HG03520 (cell line): ENCODE measurements at regions not wholly inside any gene's neighbourhood (a gene's known extent, or its start where the extent isn't known, plus 50 kb on each side); places are given as distances from the start of the nearest gene placed in this dataset.

Experiments used
- ATAC-seq: cut with Tn5 transposase; IDR thresholded peaks from one replicate; pipeline ENCODE4 v1.9.1; 2021; ENCODE audit warnings: mild to moderate bottlenecking, moderate library complexity; ENCODE audit not compliant: unreplicated experiment

GRCh38 chr6:2469428-2469827, 224.0 kb upstream of the GMDS start:
- no peak for ATAC-seq

GRCh38 chr6:2468601-2468955, 223.2 kb upstream of the GMDS start:
- ATAC-seq = no peak

- no peak for ATAC-seq
Measured at GRCh38 chr6:2467929-2468600, 222.7 kb upstream of the GMDS start.

GRCh38 chr6:2465336-2465735, 219.9 kb upstream of the GMDS start:
- no peak for ATAC-seq

- ATAC-seq = no peak
Measured at GRCh38 chr6:2464641-2465040, 219.2 kb upstream of the GMDS start.

- no peak for ATAC-seq
Measured at GRCh38 chr6:2462831-2463230, 217.4 kb upstream of the GMDS start.

- ATAC-seq = no peak
Measured at GRCh38 chr6:2460216-2460745, 214.9 kb upstream of the GMDS start.

- ATAC-seq = no peak
Measured at GRCh38 chr6:2454180-2454579, 208.8 kb upstream of the GMDS start.

GRCh38 chr6:2450546-2450945, 205.1 kb upstream of the GMDS start:
- ATAC-seq = no peak

- no peak for ATAC-seq
Measured at GRCh38 chr6:2449572-2449940, 204.2 kb upstream of the GMDS start.

GRCh38 chr6:2448826-2449571, 203.6 kb upstream of the GMDS start:
- no peak for ATAC-seq

- ATAC-seq = no peak
Measured at GRCh38 chr6:2447931-2448330, 202.5 kb upstream of the GMDS start.

- no peak for ATAC-seq
Measured at GRCh38 chr6:2447318-2447920, 202.0 kb upstream of the GMDS start.

- no peak for ATAC-seq
Measured at GRCh38 chr6:2441601-2442475, 196.4 kb upstream of the GMDS start.

GRCh38 chr6:2440516-2440915, 195.1 kb upstream of the GMDS start:
- ATAC-seq = no peak

GRCh38 chr6:2439632-2440031, 194.2 kb upstream of the GMDS start:
- ATAC-seq = no peak

GRCh38 chr6:2439082-2439481, 193.7 kb upstream of the GMDS start:
- ATAC-seq = no peak

- no peak for ATAC-seq
Measured at GRCh38 chr6:2436410-2437154, 191.2 kb upstream of the GMDS start.

- ATAC-seq = no peak
Measured at GRCh38 chr6:2435323-2435722, 189.9 kb upstream of the GMDS start.

GRCh38 chr6:2434912-2435311, 189.5 kb upstream of the GMDS start:
- ATAC-seq = no peak
